Activated gamma-delta T cell (primary cell): ENCODE measurements at regions not wholly inside any gene's neighbourhood (a gene's known extent, or its start where the extent isn't known, plus 50 kb on each side); places are given as distances from the start of the nearest gene placed in this dataset.

Experiments used
- DNase-seq: peaks from one replicate; lab custom pipeline; 2025; lab: John Stamatoyannopoulos, UW

GRCh38 chr18:41043876-41044275 lies 911.2 kb upstream of the PIK3C3 start:
- no peak for DNase-seq

GRCh38 chr18:41042866-41043265 lies 912.2 kb upstream of the PIK3C3 start:
- no peak for DNase-seq

GRCh38 chr18:41038071-41038470 lies 917.0 kb upstream of the PIK3C3 start:
- no peak for DNase-seq

- DNase-seq: no peak
Observed at GRCh38 chr18:41036346-41036745, 918.7 kb upstream of the PIK3C3 start.

GRCh38 chr18:41034413-41034812 lies 920.6 kb upstream of the PIK3C3 start:
- no peak for DNase-seq

- DNase-seq: no peak
Observed at GRCh38 chr18:41025666-41026065, 929.4 kb upstream of the PIK3C3 start.

- no peak for DNase-seq
Observed at GRCh38 chr18:41024792-41025191, 930.2 kb upstream of the PIK3C3 start.

- no peak for DNase-seq
Observed at GRCh38 chr18:41022484-41022883, 932.5 kb upstream of the PIK3C3 start.

- DNase-seq: no peak
Observed at GRCh38 chr18:41021089-41021488, 933.9 kb upstream of the PIK3C3 start.

- no peak for DNase-seq
Observed at GRCh38 chr18:41012194-41012593, 942.8 kb upstream of the PIK3C3 start.

- DNase-seq: no peak
Observed at GRCh38 chr18:41009926-41010325, 945.1 kb upstream of the PIK3C3 start.

- no peak for DNase-seq
Observed at GRCh38 chr18:41004324-41004723, 950.7 kb upstream of the PIK3C3 start.

GRCh38 chr18:40995529-40995928 lies 959.5 kb upstream of the PIK3C3 start:
- DNase-seq: no peak

- no peak for DNase-seq
Observed at GRCh38 chr18:40993363-40993762, 961.7 kb upstream of the PIK3C3 start.

GRCh38 chr18:40987581-40987980 lies 967.5 kb upstream of the PIK3C3 start:
- DNase-seq: no peak

- no peak for DNase-seq
Observed at GRCh38 chr18:40985436-40985835, 969.6 kb upstream of the PIK3C3 start.

- no peak for DNase-seq
Observed at GRCh38 chr18:40984856-40985255, 970.2 kb upstream of the PIK3C3 start.

- no peak for DNase-seq
Observed at GRCh38 chr18:40983835-40984234, 971.2 kb upstream of the PIK3C3 start.

- DNase-seq: no peak
Observed at GRCh38 chr18:40980171-40980570, 974.9 kb upstream of the PIK3C3 start.

GRCh38 chr18:40976050-40976449 lies 979.0 kb upstream of the PIK3C3 start:
- DNase-seq: no peak

- DNase-seq: no peak
Observed at GRCh38 chr18:40974448-40974847, 980.6 kb upstream of the PIK3C3 start.

- no peak for DNase-seq
Observed at GRCh38 chr18:40962784-40963183, 992.2 kb upstream of the PIK3C3 start.

GRCh38 chr18:40957533-40958070 lies 997.4 kb upstream of the PIK3C3 start:
- no peak for DNase-seq

GRCh38 chr18:40956213-40956612 lies 998.8 kb upstream of the PIK3C3 start:
- DNase-seq: no peak

- no peak for DNase-seq
Observed at GRCh38 chr18:40955351-40955750, 999.7 kb upstream of the PIK3C3 start.
